GM21528 (cell line): ENCODE measurements at regions not wholly inside any gene's neighbourhood (a gene's known extent, or its start where the extent isn't known, plus 50 kb on each side); places are given as distances from the start of the nearest gene placed in this dataset.

Experiments used
- ATAC-seq: cut with Tn5 transposase; IDR thresholded peaks from one replicate; pipeline ENCODE4 v1.9.1; 2021; ENCODE audit warnings: mild to moderate bottlenecking, moderate library complexity; ENCODE audit not compliant: unreplicated experiment, low FRiP score

GRCh38 chr5:8924054-8924793, 621.7 kb downstream of the SEMA5A start:
- ATAC-seq, result no peak

- ATAC-seq, result no peak
Observed at GRCh38 chr5:8930021-8930420, 615.9 kb downstream of the SEMA5A start.

GRCh38 chr5:8934455-8934854, 611.4 kb downstream of the SEMA5A start:
- no peak for ATAC-seq

GRCh38 chr5:8940934-8941333, 604.9 kb downstream of the SEMA5A start:
- ATAC-seq, result no peak

- ATAC-seq, result no peak
Observed at GRCh38 chr5:8943301-8943700, 602.6 kb downstream of the SEMA5A start.

- no peak for ATAC-seq
Observed at GRCh38 chr5:8944005-8944404, 601.9 kb downstream of the SEMA5A start.

GRCh38 chr5:8945972-8946371, 599.9 kb downstream of the SEMA5A start:
- no peak for ATAC-seq

GRCh38 chr5:8949908-8950307, 596.0 kb downstream of the SEMA5A start:
- ATAC-seq, result peak; percentile 96

- no peak for ATAC-seq
Observed at GRCh38 chr5:8952147-8952546, 593.7 kb downstream of the SEMA5A start.

GRCh38 chr5:8953016-8953415, 592.9 kb downstream of the SEMA5A start:
- ATAC-seq, result no peak

GRCh38 chr5:8953911-8954438, 591.9 kb downstream of the SEMA5A start:
- ATAC-seq, result no peak

GRCh38 chr5:8954801-8955200, 591.1 kb downstream of the SEMA5A start:
- ATAC-seq, result no peak

- no peak for ATAC-seq
Observed at GRCh38 chr5:8956659-8957058, 589.2 kb downstream of the SEMA5A start.

- no peak for ATAC-seq
Observed at GRCh38 chr5:8958602-8959001, 587.3 kb downstream of the SEMA5A start.

- no peak for ATAC-seq
Observed at GRCh38 chr5:8961219-8961618, 584.7 kb downstream of the SEMA5A start.

GRCh38 chr5:8961956-8962355, 583.9 kb downstream of the SEMA5A start:
- no peak for ATAC-seq

GRCh38 chr5:8981016-8981415, 564.9 kb downstream of the SEMA5A start:
- ATAC-seq, result no peak

- no peak for ATAC-seq
Observed at GRCh38 chr5:8981496-8981895, 564.4 kb downstream of the SEMA5A start.

GRCh38 chr5:8984386-8984785, 561.5 kb downstream of the SEMA5A start:
- ATAC-seq, result no peak
